ENCODE measurements at regions not wholly inside any gene's neighbourhood (a gene's known extent, or its start where the extent isn't known, plus 50 kb on each side); places are given as distances from the start of the nearest gene placed in this dataset.

DNA sequence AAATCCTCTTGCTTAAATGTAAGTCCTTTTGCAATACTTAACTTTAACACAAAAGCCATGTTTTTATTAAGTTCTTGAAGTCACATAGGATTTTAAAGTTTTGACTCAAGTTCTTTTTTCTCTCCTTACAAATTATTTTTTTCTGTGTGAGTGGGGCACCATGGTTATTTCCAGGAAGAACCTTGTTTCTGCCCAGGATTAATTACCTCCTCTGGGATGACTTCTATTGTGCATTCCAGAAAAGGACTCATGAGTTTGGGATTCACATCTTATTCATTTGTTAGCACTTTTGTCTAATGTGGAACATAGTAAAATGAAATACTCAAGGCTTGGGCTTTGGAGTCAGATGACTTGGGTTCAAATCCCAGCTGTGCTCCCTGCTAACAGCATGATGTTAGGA is 421.4 kb upstream of the WWC1 start:
- Histone ChIP-seq H3K9me3 (ENCODE audit: control insufficient read depth in 2 of 3, low read length in 3 of 3) (no peaks in the 10 kb centered on the region), H3K36me3 (ENCODE audit: control insufficient read depth in 2 of 3, insufficient read depth in 3 of 3, low read length in 3 of 3) (no peaks in the 10 kb centered on the region), H3K27me3 (ENCODE audit: control insufficient read depth in 2 of 2, insufficient read depth in 2 of 2, low read length in 2 of 2) (no peaks in the 10 kb centered on the region), H3K4me3 (ENCODE audit: low read length) (no peak overlapping the region), H3K27ac (ENCODE audit: low read depth, low read length) (no peak overlapping the region), H3K4me1 (ENCODE audit: control insufficient read depth in 2 of 2, insufficient read depth in 2 of 2, low read length in 2 of 2) (no peaks in the 10 kb centered on the region)
- Mint-ChIP-seq H3K9me3 (peaks cover 0 to 14% (median 4%) of the 10 kb centered on the region in 11 donors), H3K27me3 (peaks cover 0 to 5% (median 0%) of the 10 kb centered on the region in 5 donors), H3K27ac (no peak overlapping the region), H3K36me3 (no peaks in the 10 kb centered on the region), H3K4me1 (no peaks in the 10 kb centered on the region), H3K4me3 (no peak overlapping the region)
- DNase-seq = no peak
- ChIA-PET CTCF (no interaction called here), POLR2A (no interaction called here)
- no peak for ATAC-seq
- intact Hi-C loops (cut with micrococcal nuclease) = no loop called here

DNA sequence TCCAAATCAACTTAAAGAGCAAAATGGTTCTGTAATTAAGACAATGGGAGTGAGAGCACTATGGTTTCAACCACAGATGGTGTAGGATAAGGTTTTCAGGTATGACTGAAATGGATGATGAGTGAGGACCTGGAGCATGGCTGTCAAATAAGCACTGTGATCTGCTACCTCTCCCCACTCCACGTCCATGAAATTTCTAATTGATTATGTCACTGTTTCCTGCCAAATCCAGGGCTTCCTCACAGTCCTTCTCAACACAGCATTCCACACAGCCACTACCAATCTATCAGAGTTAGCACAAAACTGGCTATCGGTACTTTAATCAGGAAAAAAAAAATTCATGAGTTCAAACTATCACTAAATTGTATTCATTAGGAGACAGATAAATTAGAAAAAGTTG is 420.4 kb upstream of the WWC1 start:
- no peak for DNase-seq
- ChIA-PET POLR2A (no interaction called here), CTCF (no interaction called here)
- H3K27me3 ChIP-seq (ENCODE audit: control insufficient read depth in 2 of 2, insufficient read depth in 2 of 2, low read length in 2 of 2) = no peaks in the 10 kb centered on the region
- H3K4me3 ChIP-seq (ENCODE audit: low read length) = no peak overlapping the region
- H3K4me1 ChIP-seq (ENCODE audit: control insufficient read depth in 2 of 2, insufficient read depth in 2 of 2, low read length in 2 of 2) = no peaks in the 10 kb centered on the region
- no peaks in the 10 kb centered on the region for H3K36me3 Mint-ChIP-seq
- no peaks in the 10 kb centered on the region for H3K9me3 ChIP-seq (ENCODE audit: control insufficient read depth in 2 of 3, low read length in 3 of 3)
- ATAC-seq = no peak
- peaks cover 0 to 21% (median 9%) of the 10 kb centered on the region in 11 donors for H3K9me3 Mint-ChIP-seq
- H3K27me3 Mint-ChIP-seq = peaks cover 0 to 5% (median 0%) of the 10 kb centered on the region in 5 donors
- H3K27ac Mint-ChIP-seq = no peak overlapping the region
- H3K4me1 Mint-ChIP-seq = no peaks in the 10 kb centered on the region
- H3K4me3 Mint-ChIP-seq = no peak overlapping the region
- intact Hi-C loops (cut with micrococcal nuclease) = no loop called here
- H3K36me3 ChIP-seq (ENCODE audit: control insufficient read depth in 2 of 3, insufficient read depth in 3 of 3, low read length in 3 of 3) = no peaks in the 10 kb centered on the region
- H3K27ac ChIP-seq (ENCODE audit: low read depth, low read length) = no peak overlapping the region

DNA sequence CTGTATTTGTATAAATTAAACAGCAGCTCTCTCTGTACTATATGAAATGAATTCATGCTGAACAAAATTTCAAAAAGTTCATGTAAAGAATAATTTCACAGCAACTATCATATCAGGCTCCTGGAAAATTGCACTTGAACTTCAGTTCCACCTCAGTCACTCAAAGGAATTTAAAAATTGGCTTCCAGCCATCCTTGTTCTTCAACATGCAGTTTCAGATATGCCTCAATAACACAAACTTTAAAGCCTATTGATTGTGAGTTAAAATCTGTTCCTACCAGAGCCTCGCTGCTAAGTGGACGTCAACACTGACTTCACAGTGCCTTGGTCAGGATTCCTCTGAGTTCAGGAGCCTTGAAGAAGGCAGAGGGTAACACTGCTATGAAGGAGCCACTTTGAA is 418.7 kb upstream of the WWC1 start:
- H3K27ac Mint-ChIP-seq = no peak overlapping the region
- no peak for ATAC-seq
- DNase-seq = no peak
- no peaks in the 10 kb centered on the region for H3K4me1 Mint-ChIP-seq
- CTCF ChIA-PET = no interaction called here
- H3K4me3 Mint-ChIP-seq = no peak overlapping the region
- Histone ChIP-seq H3K27ac (ENCODE audit: low read depth, low read length) (no peak overlapping the region), H3K4me1 (ENCODE audit: control insufficient read depth in 2 of 2, insufficient read depth in 2 of 2, low read length in 2 of 2) (no peaks in the 10 kb centered on the region), H3K4me3 (ENCODE audit: low read length) (no peak overlapping the region), H3K9me3 (ENCODE audit: control insufficient read depth in 2 of 3, low read length in 3 of 3) (no peaks in the 10 kb centered on the region), H3K36me3 (ENCODE audit: control insufficient read depth in 2 of 3, insufficient read depth in 3 of 3, low read length in 3 of 3) (no peaks in the 10 kb centered on the region), H3K27me3 (ENCODE audit: control insufficient read depth in 2 of 2, insufficient read depth in 2 of 2, low read length in 2 of 2) (no peaks in the 10 kb centered on the region)
- intact Hi-C loops (cut with micrococcal nuclease) = no loop called here
- no peaks in the 10 kb centered on the region for H3K36me3 Mint-ChIP-seq
- POLR2A ChIA-PET = no interaction called here
- H3K9me3 Mint-ChIP-seq = peaks cover 0 to 28% (median 9%) of the 10 kb centered on the region in 11 donors
- no peaks in the 10 kb centered on the region for H3K27me3 Mint-ChIP-seq

DNA sequence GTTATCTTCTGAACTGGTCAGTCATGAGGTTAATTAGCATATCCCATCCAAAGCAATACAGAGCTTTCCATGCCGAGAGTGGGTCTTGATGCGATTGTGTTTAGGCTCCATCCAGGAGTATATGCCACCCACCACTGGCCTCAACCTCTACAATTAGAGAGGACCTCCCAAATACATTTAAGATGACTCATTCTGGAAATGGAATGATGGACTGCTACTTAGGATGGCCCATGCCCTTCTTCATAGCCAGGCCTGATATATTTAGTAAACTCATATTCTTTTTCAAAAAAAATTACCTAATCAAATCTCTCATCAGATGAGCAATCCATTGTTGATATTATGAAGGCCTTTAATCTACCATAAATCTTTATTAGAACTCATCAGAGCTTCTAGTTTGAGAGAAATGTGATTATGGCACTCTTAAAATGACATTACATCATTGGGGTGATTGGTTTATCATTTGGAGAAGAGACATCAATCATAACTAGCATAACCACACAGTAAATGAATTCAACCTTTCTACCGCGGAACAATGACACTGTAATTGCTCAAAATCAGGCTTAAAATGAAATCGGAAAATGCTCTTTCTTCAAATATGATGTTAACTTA is 414.2 kb upstream of the WWC1 start:
- Histone ChIP-seq H3K4me3 (ENCODE audit: low read length) (no peak overlapping the region), H3K27me3 (ENCODE audit: control insufficient read depth in 2 of 2, insufficient read depth in 2 of 2, low read length in 2 of 2) (no peaks in the 10 kb centered on the region), H3K36me3 (ENCODE audit: control insufficient read depth in 2 of 3, insufficient read depth in 3 of 3, low read length in 3 of 3) (no peaks in the 10 kb centered on the region), H3K9me3 (ENCODE audit: control insufficient read depth in 2 of 3, low read length in 3 of 3) (no peaks in the 10 kb centered on the region), H3K27ac (ENCODE audit: low read depth, low read length) (no peak overlapping the region), H3K4me1 (ENCODE audit: control insufficient read depth in 2 of 2, insufficient read depth in 2 of 2, low read length in 2 of 2) (no peaks in the 10 kb centered on the region)
- intact Hi-C loops (cut with micrococcal nuclease) = no loop called here
- ATAC-seq = no peak
- Mint-ChIP-seq H3K27ac (no peak overlapping the region), H3K9me3 (peaks cover 0 to 28% (median 14%) of the 10 kb centered on the region in 11 donors), H3K27me3 (no peaks in the 10 kb centered on the region), H3K4me1 (no peaks in the 10 kb centered on the region), H3K4me3 (no peak overlapping the region), H3K36me3 (no peaks in the 10 kb centered on the region)
- POLR2A ChIA-PET = no interaction called here
- CTCF ChIA-PET = no interaction called here
- DNase-seq = no peak

DNA sequence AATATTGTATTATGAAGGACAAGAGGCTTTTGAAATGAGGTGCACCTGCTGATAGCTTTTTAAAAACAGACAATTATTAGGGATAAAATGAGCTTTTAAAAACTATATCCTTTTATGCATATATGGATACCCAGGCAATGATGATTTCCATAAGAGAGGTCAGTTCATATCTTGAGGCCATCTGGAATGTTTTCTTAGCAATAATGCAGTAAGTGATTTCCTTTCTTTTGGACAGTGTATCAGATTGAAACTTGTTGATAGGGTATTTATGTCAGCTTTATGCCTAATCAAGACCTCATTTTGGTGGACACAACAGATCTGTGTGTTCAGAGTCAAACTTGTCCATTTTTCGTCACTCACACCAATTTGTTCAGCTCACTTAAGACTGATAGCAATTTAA is 413.5 kb upstream of the WWC1 start:
- Mint-ChIP-seq H3K4me3 (no peak overlapping the region), H3K4me1 (no peaks in the 10 kb centered on the region), H3K27me3 (no peaks in the 10 kb centered on the region), H3K9me3 (peaks cover 0 to 28% (median 16%) of the 10 kb centered on the region in 11 donors), H3K27ac (no peak overlapping the region), H3K36me3 (no peaks in the 10 kb centered on the region)
- ChIA-PET CTCF (no interaction called here), POLR2A (no interaction called here)
- H3K27ac ChIP-seq (ENCODE audit: low read depth, low read length) = no peak overlapping the region
- DNase-seq (no peak), ATAC-seq (no peak)
- H3K9me3 ChIP-seq (ENCODE audit: control insufficient read depth in 2 of 3, low read length in 3 of 3) = no peaks in the 10 kb centered on the region
- no peaks in the 10 kb centered on the region for H3K4me1 ChIP-seq (ENCODE audit: control insufficient read depth in 2 of 2, insufficient read depth in 2 of 2, low read length in 2 of 2)
- no peak overlapping the region for H3K4me3 ChIP-seq (ENCODE audit: low read length)
- no peaks in the 10 kb centered on the region for H3K27me3 ChIP-seq (ENCODE audit: control insufficient read depth in 2 of 2, insufficient read depth in 2 of 2, low read length in 2 of 2)
- intact Hi-C loops (cut with micrococcal nuclease) = no loop called here
- no peaks in the 10 kb centered on the region for H3K36me3 ChIP-seq (ENCODE audit: control insufficient read depth in 2 of 3, insufficient read depth in 3 of 3, low read length in 3 of 3)

DNA sequence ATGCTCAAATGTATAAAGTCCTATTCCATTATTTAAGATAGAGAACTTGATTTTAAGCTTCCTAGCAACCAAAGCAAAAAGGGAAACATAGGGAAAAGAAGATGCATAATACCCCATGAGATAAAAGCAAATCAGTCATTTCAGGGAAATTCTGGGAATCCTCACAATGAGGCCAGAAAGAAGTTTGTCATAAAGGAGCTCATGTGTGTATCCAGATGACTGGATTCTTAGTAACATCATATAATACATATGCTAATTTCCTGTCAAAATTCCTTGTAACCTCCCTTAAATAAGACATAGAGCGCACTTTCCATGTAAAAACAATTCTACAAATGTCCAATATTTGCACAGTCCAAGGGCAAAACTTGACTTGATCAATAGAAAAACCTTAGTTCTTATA is 411.0 kb upstream of the WWC1 start:
- peaks cover 1 to 14% (median 10%) of the 10 kb centered on the region in 11 donors for H3K9me3 Mint-ChIP-seq
- POLR2A ChIA-PET = no interaction called here
- H3K27ac Mint-ChIP-seq = no peak overlapping the region
- Histone ChIP-seq H3K36me3 (ENCODE audit: control insufficient read depth in 2 of 3, insufficient read depth in 3 of 3, low read length in 3 of 3) (no peaks in the 10 kb centered on the region), H3K27me3 (ENCODE audit: control insufficient read depth in 2 of 2, insufficient read depth in 2 of 2, low read length in 2 of 2) (no peaks in the 10 kb centered on the region), H3K9me3 (ENCODE audit: control insufficient read depth in 2 of 3, low read length in 3 of 3) (no peaks in the 10 kb centered on the region), H3K4me3 (ENCODE audit: low read length) (no peak overlapping the region), H3K4me1 (ENCODE audit: control insufficient read depth in 2 of 2, insufficient read depth in 2 of 2, low read length in 2 of 2) (no peaks in the 10 kb centered on the region), H3K27ac (ENCODE audit: low read depth, low read length) (no peak overlapping the region)
- CTCF ChIA-PET = no interaction called here
- no peaks in the 10 kb centered on the region for H3K4me1 Mint-ChIP-seq
- DNase-seq = no peak
- intact Hi-C loops (cut with micrococcal nuclease) = no loop called here
- no peaks in the 10 kb centered on the region for H3K27me3 Mint-ChIP-seq
- H3K36me3 Mint-ChIP-seq = no peaks in the 10 kb centered on the region
- no peak for ATAC-seq
- H3K4me3 Mint-ChIP-seq = no peak overlapping the region

DNA sequence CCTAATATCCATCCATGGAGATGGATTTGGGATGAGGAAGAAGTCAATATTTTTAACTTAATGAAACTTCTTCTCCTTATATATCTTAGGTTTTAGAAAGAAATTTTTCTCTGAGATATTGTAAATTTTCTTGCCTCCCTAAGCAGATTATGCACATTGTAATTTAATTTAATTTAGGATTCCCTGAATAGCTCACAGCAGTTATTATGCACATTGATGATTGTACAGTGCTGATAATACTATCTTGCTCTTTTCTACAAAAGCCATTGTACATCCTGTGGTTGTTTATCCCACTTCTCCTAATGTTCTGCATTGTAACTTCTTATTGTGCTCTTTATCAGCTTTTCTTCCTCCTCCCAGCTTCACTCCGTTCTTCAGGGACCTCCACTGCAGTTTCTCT is 410.4 kb upstream of the WWC1 start:
- no peaks in the 10 kb centered on the region for H3K4me1 ChIP-seq (ENCODE audit: control insufficient read depth in 2 of 2, insufficient read depth in 2 of 2, low read length in 2 of 2)
- Mint-ChIP-seq H3K27ac (no peak overlapping the region), H3K36me3 (no peaks in the 10 kb centered on the region), H3K9me3 (peaks cover under 1 to 12% (median 9%) of the 10 kb centered on the region in 11 donors), H3K27me3 (no peaks in the 10 kb centered on the region), H3K4me3 (no peak overlapping the region), H3K4me1 (no peaks in the 10 kb centered on the region)
- no peaks in the 10 kb centered on the region for H3K27me3 ChIP-seq (ENCODE audit: control insufficient read depth in 2 of 2, insufficient read depth in 2 of 2, low read length in 2 of 2)
- no peak for DNase-seq
- ATAC-seq = no peak
- intact Hi-C loops (cut with micrococcal nuclease) = no loop called here
- H3K36me3 ChIP-seq (ENCODE audit: control insufficient read depth in 2 of 3, insufficient read depth in 3 of 3, low read length in 3 of 3) = no peaks in the 10 kb centered on the region
- no peak overlapping the region for H3K4me3 ChIP-seq (ENCODE audit: low read length)
- ChIA-PET POLR2A (no interaction called here), CTCF (no interaction called here)
- no peak overlapping the region for H3K27ac ChIP-seq (ENCODE audit: low read depth, low read length)
- no peaks in the 10 kb centered on the region for H3K9me3 ChIP-seq (ENCODE audit: control insufficient read depth in 2 of 3, low read length in 3 of 3)

Data from naive thymus-derived CD4-positive, alpha-beta T cell (primary cell).